ENCODE measurements at regions not wholly inside any gene's neighbourhood (a gene's known extent, or its start where the extent isn't known, plus 50 kb on each side); places are given as distances from the start of the nearest gene placed in this dataset.
"Not testable (repeated sequence)": the region's sequence is repeated elsewhere in the genome, so short reads cannot be mapped to it uniquely, and the experiment has no call there.

DNA sequence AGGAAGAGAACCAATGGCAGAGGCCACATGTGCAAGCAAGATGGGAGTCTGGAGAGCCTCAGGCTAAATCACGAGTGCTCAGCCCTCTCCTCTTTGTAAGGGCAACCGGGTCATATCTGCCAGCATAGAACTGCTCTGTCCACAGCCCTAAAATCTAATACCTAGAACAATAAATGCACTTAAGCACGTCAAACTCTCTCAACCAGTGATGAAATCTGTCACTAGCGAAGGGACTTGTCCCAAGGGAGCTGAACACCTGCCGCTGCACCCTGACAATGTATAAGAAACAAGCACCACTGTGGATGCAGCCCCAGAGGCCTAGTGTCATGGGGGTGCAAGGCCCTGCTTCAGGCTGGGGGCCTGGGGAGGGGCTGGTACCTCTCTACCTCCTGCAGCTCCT, 82.5 kb downstream of the PRL start:
- WGBS, 2 donors = 77 to 85% methylated on average over 4 to 5 of the region's 5 CpGs
- Histone ChIP-seq H3K4me1 (no peaks in the 10 kb centered on the region), H3K4me3 (no peak overlapping the region), H3K36me3 (no peaks in the 10 kb centered on the region), H3K27ac (no peak overlapping the region), H3K9me3 (no peaks in the 10 kb centered on the region), H3K27me3 (no peaks in the 10 kb centered on the region)
- TF ChIP-seq, protein P1, sequence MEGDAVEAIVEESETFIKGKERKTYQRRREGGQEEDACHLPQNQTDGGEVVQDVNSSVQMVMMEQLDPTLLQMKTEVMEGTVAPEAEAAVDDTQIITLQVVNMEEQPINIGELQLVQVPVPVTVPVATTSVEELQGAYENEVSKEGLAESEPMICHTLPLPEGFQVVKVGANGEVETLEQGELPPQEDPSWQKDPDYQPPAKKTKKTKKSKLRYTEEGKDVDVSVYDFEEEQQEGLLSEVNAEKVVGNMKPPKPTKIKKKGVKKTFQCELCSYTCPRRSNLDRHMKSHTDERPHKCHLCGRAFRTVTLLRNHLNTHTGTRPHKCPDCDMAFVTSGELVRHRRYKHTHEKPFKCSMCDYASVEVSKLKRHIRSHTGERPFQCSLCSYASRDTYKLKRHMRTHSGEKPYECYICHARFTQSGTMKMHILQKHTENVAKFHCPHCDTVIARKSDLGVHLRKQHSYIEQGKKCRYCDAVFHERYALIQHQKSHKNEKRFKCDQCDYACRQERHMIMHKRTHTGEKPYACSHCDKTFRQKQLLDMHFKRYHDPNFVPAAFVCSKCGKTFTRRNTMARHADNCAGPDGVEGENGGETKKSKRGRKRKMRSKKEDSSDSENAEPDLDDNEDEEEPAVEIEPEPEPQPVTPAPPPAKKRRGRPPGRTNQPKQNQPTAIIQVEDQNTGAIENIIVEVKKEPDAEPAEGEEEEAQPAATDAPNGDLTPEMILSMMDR (IDR thresholded peaks at IDR 0.05) = no peak
- TF ChIP-seq EP300 (IDR thresholded peaks at IDR 0.05) (no peak), POLR2A (IDR thresholded peaks at IDR 0.05) (no peak)
- no peak for DNase-seq (ENCODE audit: low spot score in 2 of 2)

DNA sequence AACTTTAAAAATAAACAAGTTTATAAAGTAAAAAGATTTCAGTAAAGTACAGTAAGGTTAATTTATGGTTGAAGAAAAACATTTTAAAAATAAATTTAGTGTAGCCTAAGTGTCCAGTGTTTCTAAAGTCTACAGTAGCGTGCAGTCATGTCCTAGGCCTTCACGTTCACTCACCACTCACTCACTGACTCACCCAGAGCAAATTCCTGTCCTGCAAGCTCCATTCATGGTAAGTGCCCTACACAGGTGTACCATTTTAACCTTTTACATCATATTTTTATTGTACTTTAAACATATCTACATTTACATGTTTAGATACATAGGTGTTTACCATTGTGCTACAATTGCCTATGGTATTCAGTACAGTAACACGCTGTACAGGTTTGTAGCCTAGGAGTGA, 81.4 kb downstream of the PRL start:
- not testable (repeated sequence) for H3K4me3 ChIP-seq; H3K27ac ChIP-seq; H3K4me1 ChIP-seq; H3K36me3 ChIP-seq; H3K9me3 ChIP-seq; DNase-seq (ENCODE audit: low spot score in 2 of 2); H3K27me3 ChIP-seq
- WGBS, 2 donors = 71 to 81% methylated on average over 3 of the region's 3 CpGs

DNA sequence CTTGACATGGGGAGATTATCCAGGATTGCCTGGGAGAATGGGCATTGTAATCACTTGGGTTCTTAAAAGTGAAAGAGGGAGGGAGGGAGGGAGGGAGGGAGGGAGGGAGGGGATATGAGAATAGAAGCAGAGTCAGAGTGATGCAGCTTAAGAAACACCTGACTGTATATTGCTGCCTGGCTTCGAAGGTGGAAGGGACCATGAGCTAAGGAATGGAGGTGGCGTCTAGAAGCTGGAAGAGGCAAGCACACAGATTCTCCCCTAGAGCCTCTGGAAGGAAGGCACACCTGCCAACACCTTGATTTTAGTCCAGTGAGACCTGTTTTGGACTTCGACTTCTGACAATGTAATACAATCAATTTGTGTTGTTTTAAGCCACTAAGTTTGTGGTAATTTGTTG, 78.4 kb downstream of the PRL start:
- DNase-seq (ENCODE audit: low spot score in 2 of 2) = no peak
- H3K27me3 ChIP-seq = no peaks in the 10 kb centered on the region
- H3K36me3 ChIP-seq = no peaks in the 10 kb centered on the region
- 93 to 98% methylated on average over 3 of the region's 3 CpGs for WGBS, 2 donors
- no peak overlapping the region for H3K4me3 ChIP-seq
- no peak for TF ChIP-seq EP300 (IDR thresholded peaks at IDR 0.05)
- TF ChIP-seq, protein P1 (IDR thresholded peaks at IDR 0.05) = no peak
- no peak for TF ChIP-seq POLR2A (IDR thresholded peaks at IDR 0.05)
- no peaks in the 10 kb centered on the region for H3K9me3 ChIP-seq
- no peaks in the 10 kb centered on the region for H3K4me1 ChIP-seq
- H3K27ac ChIP-seq = no peak overlapping the region

DNA sequence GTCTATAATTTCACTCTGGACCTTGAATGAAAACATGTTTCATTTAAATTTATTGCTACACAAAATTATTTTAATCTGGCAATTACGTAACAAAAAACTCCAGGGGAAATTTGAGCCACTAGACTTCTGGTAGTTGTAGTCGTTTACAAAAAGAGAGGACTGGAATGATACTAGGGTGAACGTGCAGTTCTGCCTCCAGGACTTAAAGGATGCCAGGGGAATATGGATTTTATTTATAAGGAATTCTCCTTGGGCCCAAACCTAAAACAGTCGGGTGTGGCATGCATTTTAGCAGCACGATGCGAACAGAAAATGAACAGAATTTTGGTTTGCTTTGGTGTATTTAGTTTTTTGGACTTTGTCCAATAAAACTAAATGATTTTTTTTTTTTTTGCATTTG, 76.9 kb downstream of the PRL start:
- Histone ChIP-seq H3K9me3 (no peaks in the 10 kb centered on the region), H3K36me3 (no peaks in the 10 kb centered on the region), H3K4me1 (no peaks in the 10 kb centered on the region), H3K4me3 (no peak overlapping the region), H3K27me3 (no peaks in the 10 kb centered on the region), H3K27ac (no peak overlapping the region)
- TF ChIP-seq POLR2A (IDR thresholded peaks at IDR 0.05) = no peak
- TF ChIP-seq, protein P1 (IDR thresholded peaks at IDR 0.05) = no peak
- TF ChIP-seq EP300 (IDR thresholded peaks at IDR 0.05) = no peak
- no peak for DNase-seq (ENCODE audit: low spot score in 2 of 2)
- WGBS, 2 donors = 54 to 57% methylated on average over 6 of the region's 6 CpGs

DNA sequence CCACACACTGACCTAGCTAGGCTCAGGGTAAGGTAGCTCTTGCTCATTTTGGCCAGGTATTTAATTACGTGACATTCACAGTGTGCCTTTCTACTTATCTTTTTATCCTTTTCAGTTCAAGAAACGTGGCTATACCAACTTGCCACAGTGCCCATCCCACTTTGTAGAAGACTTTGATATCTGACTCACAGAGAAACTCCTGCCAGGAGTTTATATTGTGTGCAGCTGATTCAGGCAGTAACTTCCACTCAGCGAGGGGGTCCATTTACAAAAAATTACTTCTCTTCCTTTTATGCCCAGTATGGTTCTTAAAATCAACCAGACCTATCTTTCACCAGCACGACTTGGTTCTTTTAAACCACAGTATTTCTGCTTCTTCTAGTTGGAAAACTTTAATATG, 75.6 kb downstream of the PRL start:
- DNase-seq (ENCODE audit: low spot score in 2 of 2) = no peak
- H3K4me1 ChIP-seq = no peaks in the 10 kb centered on the region
- H3K9me3 ChIP-seq = no peaks in the 10 kb centered on the region
- H3K27ac ChIP-seq = no peak overlapping the region
- no peak for TF ChIP-seq POLR2A (IDR thresholded peaks at IDR 0.05)
- TF ChIP-seq EP300 (IDR thresholded peaks at IDR 0.05) = no peak
- TF ChIP-seq, protein P1 (IDR thresholded peaks at IDR 0.05) = no peak
- no peaks in the 10 kb centered on the region for H3K27me3 ChIP-seq
- 91% methylated on average over 4 of the region's 4 CpGs for WGBS, 2 donors
- no peaks in the 10 kb centered on the region for H3K36me3 ChIP-seq
- no peak overlapping the region for H3K4me3 ChIP-seq

DNA sequence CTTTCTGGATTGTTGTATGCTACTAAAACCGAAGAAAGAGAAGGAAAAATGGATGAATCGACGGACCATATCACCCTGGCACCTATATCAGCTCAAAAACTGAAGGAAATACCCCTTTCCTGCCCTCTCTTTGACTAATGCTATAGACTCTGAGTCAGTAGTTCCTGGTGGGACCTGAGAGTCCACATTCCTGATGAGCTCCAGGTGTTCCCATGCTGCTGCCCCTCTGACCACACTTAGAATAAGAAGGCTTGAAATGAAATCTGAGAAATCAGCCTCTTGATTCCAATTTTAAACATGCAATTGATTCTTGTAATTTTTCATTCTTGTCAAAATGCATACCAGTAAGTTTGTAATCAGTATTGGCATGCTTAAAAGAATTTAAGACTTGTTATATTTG, 75.2 kb downstream of the PRL start:
- H3K27me3 ChIP-seq = no peaks in the 10 kb centered on the region
- no peaks in the 10 kb centered on the region for H3K4me1 ChIP-seq
- 92 to 95% methylated on average over 3 of the region's 3 CpGs for WGBS, 2 donors
- H3K9me3 ChIP-seq = no peaks in the 10 kb centered on the region
- H3K27ac ChIP-seq = no peak overlapping the region
- TF ChIP-seq POLR2A (IDR thresholded peaks at IDR 0.05) (no peak), EP300 (IDR thresholded peaks at IDR 0.05) (no peak)
- TF ChIP-seq, protein P1 (IDR thresholded peaks at IDR 0.05) = no peak
- no peaks in the 10 kb centered on the region for H3K36me3 ChIP-seq
- no peak overlapping the region for H3K4me3 ChIP-seq
- no peak for DNase-seq (ENCODE audit: low spot score in 2 of 2)
